8988T (cell line): ENCODE measurements at regions not wholly inside any gene's neighbourhood (a gene's known extent, or its start where the extent isn't known, plus 50 kb on each side); places are given as distances from the start of the nearest gene placed in this dataset.
"Not testable (repeated sequence)": the region's sequence is repeated elsewhere in the genome, so short reads cannot be mapped to it uniquely, and the experiment has no call there.

ENCODE experiments used
- DNase-seq: peaks from one replicate; pipeline ENCODE4 v3.0.0; 2011

DNA sequence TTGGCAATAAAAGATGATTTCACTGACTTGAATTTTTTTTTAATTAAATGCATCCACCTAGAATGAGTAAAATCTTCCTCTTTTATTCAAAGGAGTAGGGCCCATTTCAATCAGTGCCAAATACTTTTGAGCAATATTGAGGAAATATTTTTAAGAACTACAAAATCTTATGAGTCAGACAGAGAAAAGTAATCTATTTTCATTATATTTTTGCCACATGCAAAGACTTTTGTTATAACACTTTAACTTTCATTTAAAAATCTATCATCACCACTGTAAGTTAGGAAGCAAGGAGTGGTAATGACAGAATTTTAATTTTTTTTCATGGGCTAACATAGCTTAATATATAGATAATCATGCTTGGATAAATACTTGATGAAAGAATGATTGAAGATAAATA is 345.2 kb upstream of the KITLG start:
- DNase-seq = no peak

DNA sequence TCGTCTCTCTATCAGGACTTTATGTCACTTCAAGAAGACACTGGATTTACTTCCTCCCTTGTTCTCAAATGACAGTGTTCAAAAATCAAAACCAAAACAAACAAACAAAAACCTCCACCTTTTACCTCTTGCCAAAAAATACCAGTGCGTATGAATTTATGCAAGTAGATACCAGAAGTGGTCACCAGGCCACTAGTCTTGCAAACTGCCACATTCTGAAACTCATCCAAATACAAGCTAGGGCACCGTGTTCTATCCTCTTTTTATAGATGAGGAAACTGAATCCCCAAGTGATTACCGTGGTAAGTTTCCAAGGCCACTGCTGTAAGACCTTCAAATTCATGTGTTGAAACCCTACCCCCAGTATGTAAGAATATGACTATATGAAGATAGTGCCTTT is 343.9 kb upstream of the KITLG start:
- DNase-seq = no peak

DNA sequence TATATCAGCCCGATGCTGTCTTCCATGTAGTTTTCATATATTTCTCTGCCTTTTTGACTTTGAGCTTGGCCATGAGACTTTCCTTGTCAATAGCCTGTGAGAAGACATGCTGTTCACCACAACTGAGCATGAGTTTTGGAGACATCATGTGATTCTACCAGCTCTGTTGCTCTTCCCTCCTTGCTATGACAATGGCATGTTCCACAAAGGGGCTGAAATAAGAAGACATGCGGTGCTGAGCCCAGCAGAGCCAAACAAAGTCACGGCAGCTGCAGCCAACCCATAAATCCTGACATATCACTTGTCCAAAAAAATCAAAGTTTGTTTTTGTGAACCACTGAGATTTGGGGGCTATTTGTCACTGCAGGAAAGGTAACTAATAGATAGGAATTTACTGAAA is 343.4 kb upstream of the KITLG start:
- no peak for DNase-seq

DNA sequence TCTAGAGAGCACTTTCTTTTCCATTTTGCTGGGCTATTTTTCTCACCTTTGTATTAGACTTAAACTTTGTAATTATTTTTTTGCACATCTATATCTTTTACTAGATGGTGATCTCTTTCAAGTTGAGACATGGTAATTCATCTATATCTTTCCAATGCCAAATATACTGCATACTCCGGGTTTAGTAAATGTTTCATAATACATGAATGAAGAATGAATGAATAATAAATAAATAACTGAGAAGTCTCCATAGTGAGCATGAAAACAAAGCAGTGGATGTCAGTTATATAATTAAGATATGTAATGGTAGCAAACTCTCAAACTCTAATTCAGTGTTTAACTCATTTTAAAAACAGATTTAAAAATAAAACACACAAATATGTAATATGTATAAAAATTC is 342.5 kb upstream of the KITLG start:
- DNase-seq = no peak

DNA sequence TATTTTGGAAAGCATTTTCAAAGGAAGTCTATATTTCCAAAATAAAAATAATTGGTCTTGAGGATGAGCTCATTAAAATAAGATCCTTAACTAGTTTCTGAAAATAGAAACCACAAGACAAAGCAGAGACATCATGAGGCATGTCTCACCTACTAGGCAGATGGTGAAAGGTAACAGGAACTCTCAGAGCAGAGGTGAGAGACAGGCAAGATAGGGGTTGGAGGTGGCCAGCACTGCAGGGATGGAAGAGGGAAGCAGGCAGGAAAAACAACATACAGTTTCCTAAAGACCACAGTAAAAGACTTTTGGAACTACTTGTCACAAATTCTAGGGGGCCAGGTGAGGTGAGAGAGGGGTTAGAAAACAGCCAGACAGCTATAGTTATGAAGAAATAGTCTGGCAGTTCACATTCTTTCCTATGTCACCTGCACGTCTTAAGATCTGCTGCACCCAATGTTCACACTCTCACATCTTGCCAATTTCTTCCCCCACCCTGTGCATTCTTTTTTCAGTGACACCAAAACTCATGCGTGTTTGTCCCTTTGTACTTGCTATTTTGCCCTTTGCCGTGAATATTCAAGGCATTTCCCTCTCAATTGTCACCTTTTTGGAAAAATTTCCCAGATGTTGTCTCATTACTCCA is 341.7 kb upstream of the KITLG start:
- no peak for DNase-seq

DNA sequence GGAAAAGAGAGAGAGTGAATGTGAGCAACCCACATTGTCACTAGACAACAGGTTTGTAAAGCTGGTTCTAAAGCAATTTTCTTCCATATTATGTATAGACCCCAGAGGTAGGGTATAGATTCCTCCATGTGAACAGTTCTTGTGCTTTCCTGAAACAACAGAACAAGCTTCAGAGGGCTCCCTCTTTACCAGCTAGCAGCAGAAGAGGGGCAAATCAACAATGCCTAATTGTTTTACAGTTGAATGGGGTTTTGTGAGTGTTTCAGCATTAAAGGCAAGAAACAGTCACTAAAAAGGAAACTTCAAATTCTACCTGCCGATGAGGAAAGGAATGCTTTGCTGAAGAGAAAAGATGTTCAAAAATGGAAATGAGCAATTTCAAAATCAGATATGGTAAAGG is 341.2 kb upstream of the KITLG start:
- no peak for DNase-seq

DNA sequence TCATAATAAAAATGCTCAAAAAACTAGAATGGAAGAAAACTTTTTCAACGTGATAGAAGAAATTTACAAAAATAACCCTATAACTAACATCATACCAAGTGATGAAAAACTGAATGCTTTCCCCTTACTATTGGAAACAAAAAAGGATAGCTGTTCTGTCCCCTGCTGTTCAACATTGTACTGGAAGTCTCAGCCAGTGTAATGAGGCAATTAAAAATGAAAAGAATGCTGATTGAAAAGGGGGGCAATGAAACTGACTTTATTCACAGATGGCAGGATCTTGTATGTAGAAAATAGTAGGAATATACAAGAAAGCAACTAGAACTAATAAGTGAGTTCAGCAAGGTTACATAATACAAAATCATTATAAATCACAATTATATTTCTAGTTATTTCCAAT is 337.9 kb upstream of the KITLG start:
- no peak for DNase-seq

DNA sequence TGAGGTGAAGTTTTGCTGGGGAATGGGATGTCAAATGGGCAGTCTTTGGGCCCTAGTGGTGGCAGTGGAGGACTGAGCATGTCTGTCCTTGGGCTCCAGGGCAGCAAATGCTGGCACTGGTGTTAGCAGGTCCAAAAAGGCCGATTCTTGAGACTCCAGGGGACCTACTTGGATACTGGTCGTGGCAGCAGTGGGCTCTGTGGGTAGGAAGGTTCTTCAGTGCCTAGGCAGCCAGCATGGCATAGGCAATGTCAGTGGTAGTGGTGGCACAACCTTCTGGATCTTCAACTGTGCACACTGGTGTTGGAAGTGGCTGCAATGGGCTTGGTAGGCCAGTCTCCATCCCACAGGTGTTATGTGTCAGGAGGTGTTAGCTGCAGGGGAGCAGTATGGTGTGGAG is 334.7 kb upstream of the KITLG start:
- no peak for DNase-seq

DNA sequence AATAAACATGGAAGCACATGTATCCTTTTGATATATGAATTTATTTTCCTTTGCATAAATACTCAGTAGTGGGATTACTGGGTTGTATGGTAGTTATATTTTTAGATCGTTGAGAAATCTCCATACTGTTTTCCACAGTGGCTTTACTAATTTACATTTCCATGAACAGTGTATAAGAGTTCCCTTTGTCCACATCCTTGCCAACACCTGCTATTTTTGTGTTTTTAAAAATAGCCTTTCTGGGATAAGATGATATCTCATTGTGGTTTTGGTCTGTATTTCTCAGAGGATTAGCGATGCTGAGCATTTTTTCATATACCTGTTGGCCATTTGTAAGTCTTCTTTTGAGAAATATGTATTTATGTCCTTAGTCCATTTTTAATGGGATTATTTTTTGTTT is 329.2 kb upstream of the KITLG start:
- DNase-seq = no peak

DNA sequence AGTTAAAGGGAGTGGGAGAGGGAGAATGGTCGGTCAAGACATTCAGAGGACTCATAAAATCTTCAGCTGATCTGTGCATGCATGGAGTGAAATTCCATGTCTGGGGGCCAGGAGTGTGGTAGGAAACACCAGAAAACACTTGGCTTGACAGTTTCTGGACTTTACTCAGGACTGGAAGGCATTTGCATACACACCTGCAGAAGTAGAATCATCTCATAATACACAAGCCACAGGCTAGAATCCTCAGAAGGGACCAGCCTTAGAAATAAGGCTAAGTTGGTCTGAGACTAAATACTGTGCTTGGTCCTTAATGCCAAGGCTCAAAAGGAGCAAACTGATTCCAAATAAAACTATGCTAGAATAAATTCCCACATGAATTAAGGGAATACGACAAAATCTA is 328.1 kb upstream of the KITLG start:
- DNase-seq = no peak

DNA sequence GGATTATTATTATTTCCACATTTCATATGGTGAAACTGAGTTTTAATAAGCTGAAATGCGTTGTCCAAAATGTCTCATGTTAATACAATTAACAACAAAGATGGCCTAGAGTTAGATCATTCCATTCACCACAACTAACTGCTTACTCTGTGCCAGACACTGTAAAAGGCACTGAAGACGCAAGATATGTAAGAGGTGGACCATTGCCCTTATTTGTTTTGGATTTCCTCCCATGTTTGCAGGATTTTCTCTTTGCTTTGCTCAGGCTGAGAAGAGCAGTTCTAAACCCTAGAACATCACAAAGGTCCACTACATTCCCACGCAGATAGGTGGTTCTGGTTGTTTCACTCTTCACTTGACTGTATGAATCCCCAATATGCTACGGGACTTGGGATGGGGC is 324.4 kb upstream of the KITLG start:
- no peak for DNase-seq

DNA sequence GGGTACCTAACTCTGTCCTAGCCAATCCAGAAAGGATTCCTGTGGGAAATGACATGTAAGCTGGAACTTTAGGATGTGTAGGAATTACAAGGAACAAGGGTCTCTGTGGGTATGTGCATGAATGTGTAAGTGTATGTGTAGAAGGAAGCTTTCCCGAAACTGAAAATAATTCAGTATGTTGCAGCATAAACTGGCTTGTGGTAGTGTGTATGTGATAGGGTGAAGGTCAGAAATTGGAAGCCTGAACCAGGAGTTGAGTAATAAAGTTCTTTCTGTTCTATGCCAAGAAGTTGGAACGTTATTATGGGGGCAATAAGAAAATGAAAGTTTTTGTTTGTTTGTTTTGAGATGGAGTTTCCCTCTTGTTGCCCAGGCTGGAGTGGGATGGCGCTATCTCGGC is 323.1 kb upstream of the KITLG start:
- DNase-seq = no peak

DNA sequence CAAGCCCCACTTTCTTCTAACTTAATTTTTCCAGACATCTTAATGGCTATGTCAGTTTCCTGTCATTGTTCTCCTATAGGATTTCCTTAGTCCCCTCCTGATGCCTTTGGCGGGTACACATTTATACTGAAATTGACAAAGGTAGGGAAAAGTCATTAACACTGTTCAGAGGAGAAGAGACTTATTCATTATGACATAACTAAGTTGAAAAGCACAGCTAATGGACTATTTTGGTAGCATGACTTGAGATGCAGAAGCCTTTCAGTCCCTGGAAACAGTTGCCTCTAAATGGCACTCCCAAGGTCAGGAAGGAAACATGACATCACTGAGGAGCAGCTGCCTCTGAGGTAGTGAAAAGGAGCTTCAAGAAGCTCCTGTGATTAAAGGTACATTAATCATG is 317.5 kb upstream of the KITLG start:
- DNase-seq = no peak

DNA sequence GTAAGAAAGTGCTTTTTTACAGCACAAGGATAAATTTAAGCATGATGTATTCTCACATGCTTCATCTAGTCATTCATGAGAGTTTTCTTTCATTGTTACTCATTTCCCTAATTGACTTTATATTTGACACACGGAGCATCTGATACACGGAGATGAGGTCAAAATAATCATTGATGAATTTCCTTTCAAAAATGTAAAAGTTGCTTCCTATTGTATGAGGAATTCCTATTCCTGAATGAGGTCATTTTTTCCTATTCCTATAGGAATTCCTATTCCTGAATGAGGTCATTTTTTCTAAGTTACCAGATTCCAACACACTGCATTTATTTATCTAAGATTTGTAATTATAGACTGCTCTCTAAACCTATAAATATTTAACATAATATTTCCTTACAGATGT is 316.7 kb upstream of the KITLG start:
- no peak for DNase-seq

DNA sequence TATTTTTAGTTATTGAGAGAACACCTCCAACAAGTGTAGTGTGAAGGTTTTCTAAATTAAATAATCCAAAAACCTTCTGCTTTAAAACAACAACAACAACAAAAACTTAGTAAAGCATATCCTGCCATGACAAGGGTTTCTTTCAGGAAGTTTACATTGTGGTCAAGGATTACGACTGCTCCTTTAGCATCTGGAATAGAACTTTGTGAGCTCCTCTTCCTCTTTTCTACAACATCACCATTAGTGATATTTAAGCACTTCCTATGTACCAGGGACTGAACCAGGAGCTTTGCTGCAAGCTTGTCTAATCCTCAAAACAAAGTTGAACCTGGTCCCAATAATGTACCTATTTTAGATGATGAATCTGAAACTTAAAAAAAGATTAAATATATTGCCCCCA is 315.4 kb upstream of the KITLG start:
- DNase-seq = no peak

DNA sequence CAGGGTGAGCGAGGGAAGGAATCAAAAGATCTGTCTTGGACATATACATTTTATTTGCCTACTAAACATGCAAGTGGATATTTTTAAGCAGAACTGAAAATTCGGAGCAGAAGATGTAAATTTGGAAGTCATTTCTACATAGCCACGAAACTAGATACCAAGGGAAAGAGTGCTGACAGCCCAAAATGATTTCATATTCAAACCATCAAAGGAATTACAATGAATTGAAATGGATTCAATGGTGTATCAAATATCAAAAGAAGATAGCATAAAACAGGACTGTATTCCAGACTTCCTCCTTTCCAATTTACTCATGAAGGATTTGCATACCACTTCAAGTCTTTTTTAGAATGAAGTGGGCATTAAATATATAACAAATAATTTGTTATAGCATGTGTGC is 313.5 kb upstream of the KITLG start:
- no peak for DNase-seq

DNA sequence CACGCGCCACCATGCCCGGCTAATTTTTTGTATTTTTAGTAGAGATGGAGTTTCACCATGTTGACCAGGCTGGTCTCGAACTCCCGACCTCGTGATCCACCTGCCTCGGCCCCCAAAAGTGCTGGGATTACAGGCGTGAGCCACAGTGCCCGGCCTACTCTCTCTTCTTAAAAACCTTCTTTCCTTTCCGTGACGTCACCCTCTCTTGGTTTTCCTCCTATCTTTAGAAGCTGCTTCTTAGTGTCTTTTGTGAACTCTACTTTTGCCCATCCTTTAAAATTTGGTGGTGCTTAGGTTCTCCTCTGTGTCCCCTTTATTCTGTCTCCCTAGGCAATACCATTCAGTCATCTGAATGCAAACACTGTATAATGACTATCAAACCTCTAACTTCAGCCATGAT is 311.2 kb upstream of the KITLG start:
- DNase-seq = not testable (repeated sequence)

DNA sequence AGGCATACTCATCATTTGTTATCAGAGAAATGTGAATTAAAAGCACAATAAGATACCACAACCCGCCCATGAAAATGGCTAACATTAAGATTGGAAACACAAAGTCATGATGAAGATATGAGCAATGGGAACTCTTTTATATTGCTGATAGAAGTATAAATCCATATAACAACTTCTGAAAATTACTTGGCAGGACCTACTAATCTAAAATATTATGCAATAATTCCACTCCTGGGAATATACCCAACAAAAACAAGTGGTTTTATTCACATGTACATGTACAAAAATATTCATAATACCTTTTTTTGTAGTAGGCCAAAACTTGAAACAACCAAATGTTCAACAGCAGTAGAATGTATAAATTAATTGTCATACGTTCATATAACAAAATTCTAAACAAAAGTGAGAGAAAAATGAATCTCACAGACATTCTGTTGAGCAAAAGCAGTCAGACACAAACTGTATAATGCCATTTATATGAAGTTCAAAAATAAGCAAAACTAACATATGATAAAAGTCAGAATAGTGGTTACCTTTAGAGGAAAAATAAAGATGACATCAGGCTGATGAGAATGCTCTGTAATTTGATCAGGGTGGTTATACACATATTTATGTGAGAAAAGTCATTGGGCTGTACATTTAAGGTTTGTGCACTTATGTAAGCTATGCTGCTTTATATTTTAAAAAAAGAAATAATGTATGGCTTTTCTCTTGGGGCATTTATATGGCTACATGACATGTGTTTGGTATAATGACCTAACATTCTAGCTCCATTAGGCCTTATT is 309.2 kb upstream of the KITLG start:
- DNase-seq = no peak

DNA sequence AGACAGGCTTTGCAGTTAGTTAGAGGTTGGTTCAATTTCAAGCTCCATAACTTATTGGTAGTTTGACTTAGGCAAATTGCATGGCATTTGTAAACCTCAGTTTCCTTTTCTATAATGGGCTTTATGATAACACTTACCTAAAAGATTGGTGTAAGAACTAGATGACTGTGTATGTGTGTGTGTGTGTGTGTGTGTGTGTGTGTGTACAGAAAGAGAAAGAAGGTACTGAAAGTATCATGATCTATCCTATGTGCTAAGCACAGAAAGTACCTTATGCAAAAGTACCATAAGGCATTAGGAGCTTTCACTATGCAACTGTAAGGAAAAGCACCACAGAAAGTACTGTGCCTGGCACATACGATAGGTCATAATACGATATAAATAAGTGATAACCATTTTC is 304.3 kb upstream of the KITLG start:
- no peak for DNase-seq

DNA sequence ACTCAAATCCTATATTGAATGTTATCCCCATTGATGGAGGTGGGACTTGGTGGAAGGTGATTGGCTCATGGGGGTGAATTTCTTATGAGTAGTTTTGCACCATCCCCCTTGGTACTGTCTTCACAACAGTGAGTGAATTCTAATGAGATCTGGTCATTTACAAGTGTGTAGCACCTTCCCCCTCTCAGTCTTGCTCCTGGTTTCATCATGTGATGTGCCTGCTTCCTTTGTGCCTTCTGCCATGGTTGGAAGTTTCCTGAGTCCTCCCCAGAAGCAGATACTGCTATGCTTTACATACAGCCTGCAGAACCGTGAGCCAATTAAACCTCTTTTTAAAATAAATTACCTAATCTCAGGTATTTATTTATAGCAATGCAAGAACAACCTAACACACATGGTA is 302.4 kb upstream of the KITLG start:
- no peak for DNase-seq

DNA sequence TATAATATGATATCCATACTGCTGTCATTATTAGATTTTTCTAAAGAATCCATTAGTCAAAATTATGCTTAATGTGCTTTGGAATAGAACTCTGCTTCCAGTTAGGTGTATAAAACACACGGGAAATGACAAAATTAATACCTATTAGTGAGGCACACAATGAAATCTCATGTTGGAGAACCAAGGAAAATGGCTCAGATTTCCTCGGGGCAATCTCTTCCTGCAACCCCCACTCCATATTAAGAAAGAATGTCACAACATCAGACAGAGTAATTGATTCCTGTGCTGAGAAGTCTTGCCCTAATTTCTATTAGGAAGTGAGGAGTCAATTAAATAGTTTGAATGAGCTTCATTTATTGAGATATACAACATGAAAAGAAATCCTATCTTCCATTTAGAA is 299.8 kb upstream of the KITLG start:
- no peak for DNase-seq

DNA sequence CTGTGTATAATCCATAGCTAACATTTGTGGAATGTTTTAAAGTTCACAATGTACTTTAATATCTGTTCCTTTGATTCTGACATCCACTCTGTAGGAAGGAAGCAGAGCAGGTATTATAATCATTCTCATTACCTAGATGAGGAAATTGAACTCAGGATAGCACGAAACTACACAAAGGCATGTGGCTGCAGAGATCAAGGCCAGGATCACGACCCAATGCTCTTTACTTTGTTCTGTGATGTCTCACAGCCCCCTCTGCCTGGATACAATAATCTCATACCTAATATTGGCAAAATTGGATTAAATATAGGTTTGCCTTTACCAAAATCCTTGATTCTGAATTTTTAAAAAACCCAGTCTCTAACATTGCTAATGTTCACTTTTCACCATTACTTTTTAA is 298.0 kb upstream of the KITLG start:
- DNase-seq = no peak

DNA sequence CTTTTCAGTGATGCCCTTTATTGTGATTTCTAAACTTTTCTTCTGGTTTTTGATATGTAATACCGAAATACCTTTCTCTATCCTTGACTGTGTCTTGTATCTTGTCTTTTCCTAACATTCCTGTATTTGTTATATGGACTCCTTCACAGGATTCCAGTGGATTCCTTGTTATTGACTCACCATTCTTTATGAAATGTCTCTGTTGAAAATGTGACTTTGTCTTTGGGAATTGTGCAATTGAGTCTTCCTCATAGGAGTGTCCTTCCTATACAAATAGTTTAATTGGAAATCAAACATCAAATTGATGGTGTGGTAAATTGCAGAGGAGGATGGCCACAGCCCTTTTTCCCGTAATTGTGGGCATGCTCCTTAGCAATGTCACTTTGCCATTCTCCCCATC is 296.6 kb upstream of the KITLG start:
- no peak for DNase-seq

DNA sequence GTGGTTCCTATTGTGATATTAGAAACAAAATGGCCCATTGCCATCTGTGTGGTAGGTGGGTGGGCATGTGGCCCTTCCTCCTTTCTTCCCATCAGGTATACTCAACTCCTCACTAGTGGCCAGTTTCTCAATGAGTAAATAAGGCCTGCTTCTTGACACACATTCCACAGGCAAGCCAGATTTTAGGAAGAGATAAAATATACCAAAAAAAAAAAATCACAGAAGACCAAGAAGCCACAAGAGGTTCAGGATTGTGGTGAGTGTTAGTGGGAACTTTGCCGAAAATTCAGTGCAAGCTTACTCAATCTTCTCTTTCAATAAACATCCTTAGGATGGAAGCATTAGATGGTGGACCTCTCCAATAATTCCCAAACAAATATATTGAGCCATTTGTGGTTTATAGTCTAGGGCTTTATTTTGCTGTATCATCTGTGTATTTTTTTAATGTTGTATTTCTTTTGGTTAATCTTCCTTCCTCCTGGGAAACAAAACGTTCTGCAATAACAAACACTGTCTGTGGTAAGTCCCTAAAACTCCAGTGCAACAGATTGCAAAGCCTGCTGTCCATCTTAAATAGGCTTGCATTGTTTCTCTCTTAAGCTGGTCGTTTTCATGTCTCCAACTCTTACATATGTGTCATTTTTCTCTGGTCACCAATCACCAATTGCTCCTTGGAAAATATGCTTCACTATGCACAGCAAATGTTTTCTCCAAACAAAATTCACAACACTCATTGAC is 289.9 kb upstream of the KITLG start:
- DNase-seq = no peak
